NK-92 treated with Interleukin-12 subunit alpha and Interleukin-12 subunit beta, amount 100 ng/mL, for 24 hours (cell line): ENCODE measurements at regions not wholly inside any gene's neighbourhood (a gene's known extent, or its start where the extent isn't known, plus 50 kb on each side); places are given as distances from the start of the nearest gene placed in this dataset.

Experiments
- DNase-seq: peaks from one replicate; lab custom pipeline; 2025; lab: John Stamatoyannopoulos, UW

DNA sequence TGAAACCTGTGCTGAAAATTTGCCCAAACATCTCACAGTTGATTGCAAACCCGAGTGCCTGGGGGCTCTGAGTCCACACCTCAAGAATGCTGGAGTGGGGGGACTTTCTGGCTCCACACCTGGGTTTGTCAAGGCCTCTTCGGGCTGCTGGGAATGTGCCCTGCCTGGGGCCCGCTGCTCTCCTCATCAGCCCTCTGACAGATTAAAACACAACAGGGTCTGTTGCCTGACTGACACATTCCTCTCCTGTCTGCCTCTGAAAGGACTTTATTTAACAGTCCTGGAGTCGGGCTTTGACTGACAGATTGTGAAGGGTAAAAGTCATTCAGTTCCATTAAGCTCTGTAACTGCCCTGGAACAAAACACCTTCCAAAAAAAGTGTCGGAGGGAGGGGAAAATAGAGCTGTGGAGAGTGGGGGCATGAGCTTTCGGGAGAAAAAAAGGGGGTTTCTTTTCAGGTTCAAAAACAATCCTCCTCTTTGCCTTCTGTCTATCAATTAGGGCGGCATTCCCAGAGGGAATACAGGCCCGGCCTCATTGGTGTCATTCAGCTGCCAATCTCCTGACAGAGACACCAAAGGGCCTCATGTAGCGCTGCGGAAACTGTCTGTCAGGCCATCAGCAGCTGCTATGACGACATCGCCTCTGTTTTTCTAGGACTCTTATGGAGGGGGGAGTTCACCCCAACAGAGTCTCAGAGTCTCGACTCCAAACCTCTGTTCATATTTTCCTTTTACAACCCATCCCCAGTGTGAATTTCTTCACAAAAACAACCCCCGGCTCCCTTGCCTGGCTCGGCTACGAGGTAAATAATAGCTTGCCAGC is 398.8 kb upstream of the NFE2L3 start:
- no peak for DNase-seq

DNA sequence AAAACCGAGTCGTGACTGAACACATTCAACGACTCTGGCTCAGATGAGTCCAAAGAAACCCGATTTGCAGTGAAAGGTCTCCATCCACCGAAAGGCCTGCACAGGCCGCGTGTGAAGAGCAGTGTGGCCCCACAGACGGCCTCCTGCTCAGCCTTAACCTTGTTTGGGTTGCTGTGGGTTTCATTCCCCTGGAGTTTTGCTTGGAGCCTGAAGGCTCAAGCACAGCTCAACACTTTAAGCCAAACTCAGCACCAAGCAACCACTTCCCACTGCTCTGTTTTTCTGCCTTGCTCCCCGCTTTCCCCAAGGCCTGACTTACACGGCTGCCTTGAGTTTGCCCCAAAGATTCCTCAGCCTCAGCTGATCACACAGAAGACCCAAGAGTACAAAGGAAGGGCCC is 398.2 kb upstream of the NFE2L3 start:
- no peak for DNase-seq

DNA sequence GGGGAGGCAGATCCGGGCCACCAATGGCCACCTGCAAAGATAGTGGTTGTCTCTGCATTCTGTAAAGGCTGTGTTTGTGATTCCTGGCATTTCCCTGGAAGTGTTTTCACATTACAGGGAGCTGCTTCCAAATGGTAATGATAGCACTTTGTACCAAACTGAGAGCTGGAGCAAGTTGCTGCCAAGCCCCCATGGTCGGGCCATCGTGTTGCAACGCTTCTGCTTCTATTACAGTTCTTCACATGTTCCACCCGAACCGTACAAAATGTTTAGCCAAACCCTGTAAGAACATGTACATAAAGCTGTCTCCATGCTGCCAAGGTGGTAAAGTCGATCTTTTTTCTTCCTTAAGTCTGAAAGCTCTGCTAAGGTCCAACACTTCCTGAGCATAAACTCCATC is 397.7 kb upstream of the NFE2L3 start:
- no peak for DNase-seq

DNA sequence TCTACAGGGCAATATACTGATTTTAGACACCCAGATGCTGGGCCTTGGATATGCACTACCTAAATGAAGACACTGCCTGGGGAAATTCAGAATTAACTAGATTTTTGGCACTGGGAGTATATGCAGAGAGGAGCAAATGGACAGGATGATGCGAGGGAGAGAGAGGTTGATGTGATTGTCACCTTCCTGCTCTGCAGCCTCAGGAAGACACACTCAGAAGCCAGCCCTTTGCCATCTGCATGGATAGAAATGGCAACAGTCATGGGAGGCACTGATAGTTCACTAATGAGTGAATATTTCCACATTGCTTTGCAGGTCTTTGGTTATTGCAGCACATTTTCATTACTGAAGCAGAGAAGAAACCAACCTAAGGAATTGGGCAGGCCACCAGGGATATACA is 397.2 kb upstream of the NFE2L3 start:
- no peak for DNase-seq

DNA sequence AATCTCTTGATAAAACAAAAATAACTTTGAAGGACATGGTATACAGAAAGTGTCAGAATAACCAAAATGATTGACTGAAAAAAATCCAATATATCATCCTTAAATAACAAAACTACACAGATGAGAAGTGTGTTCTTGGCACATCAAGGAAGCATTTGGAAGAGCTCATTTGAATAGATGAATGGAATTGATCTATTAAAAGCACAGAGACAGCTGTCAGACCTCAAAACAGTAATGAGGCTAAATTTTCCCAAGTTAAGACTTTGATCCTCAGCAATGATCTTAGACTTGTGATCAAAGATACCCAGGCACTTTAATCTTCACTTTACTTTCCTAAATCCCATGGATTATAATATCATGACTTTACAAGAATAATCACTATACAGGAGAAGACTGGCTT is 395.4 kb upstream of the NFE2L3 start:
- DNase-seq, result no peak

DNA sequence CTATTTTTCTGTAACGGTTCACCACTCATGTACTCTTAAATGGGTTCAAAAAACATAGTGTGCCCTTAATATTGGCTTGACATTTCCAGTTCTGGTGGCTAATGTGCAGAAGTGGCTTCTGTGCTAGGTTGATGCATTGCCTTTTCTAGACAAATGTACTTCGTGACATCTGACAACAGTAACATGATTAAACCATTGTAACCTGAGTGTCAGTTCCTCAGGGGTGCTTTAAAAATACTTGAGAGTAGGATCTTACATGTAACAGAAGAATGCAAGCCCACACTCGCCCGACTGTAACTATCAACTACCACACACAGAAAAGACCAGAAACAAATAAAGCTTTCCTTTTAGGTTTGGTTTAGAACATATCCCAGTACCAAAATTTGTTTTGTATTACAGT is 393.4 kb upstream of the NFE2L3 start:
- DNase-seq, result no peak

DNA sequence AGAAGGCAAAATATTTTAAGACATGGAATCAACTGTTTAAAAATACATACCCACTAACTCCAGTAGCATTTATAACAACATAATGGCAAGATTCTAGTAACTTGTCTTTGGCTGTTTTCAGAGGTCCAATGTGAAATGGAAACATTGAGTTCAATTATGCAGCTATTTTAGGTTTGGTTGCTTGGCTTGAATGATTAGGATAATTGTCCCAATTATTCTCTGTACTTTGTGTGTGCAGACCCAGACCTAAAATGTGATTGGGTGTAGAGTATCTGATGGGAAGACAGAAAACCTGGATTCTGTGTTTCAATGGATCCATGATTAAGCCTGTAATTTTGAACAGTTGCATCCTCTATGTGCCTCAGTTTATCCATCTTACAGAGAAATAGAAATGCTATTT is 392.7 kb upstream of the NFE2L3 start:
- no peak for DNase-seq

DNA sequence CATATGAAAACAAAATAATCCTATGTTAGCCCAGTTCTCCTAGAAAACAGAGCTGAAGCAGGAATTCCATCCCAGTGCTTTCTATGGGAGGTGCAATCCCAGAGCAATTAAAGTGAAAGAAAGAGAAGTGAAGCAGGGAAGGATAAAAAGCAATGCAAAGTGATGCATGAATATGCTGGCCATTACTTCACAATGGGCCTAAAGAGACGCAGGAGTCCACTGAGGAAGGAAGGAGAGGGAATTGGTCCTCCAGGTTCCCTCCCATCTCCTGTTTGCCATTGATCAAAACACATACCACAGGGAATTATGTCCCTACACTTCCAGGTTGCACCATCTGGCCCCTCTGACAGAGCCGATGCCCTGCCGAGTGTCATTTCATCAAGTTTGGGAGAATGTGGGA is 392.2 kb upstream of the NFE2L3 start:
- no peak for DNase-seq

DNA sequence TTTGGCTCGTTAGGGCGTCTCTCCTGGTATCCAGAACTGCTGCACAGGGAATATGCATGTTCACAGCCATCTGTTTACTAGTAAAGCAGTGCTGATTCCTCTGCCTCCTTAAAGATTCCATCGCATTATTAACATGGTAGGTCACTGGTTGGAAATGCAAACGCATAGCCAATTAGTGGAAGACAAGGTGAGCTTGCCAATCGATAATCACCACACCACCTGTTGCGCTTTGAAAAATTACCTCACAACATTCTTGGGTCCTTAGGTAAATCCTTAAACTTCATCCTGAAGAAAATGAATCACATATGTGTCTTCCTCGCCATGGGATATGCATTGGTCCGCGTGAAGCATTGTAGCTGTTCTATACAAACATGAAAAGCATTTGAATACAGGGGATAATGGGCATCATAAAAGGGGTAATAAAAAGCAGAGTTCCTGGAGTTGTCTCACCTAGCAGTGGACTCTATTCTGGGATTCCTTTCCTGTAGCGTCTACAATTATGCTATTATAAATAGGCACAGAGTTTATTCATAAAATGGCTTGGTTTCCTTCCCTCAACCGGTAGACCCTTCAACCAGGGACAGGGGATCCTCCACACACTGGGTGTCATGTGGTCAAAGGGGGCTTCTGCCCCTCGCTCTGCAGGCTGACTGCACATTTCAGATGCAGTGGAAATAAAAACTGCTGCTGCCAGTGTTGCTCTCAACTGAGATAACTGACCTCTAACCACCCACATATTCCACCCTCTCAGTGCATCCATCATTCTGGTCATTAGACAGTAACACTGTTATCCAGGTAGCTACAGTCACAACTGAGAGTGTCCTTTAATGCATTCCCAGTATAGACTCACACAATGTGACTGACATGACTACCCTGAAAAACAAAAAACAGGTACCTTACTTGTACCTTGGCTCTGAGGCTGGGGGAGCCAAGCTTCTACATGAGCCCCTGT is 389.2 kb upstream of the NFE2L3 start:
- no peak for DNase-seq

DNA sequence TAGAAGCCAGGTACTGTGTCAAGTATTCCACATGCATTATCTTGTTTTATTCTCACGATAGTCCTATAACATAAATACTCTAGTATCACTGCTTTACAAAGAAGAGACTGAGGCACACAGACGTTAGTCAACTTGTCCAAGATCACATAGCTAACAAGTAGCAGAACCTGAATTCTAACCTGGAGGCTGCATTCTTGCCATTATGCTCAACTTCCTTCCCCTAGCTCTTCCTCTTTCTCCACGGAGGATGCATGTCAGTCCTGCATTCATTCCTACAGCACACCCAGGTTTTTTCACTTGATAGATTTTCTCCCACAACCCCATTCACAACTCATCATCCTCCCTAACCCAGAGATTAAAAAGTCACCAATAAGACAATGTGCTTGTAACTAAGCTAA is 388.5 kb upstream of the NFE2L3 start:
- no peak for DNase-seq

DNA sequence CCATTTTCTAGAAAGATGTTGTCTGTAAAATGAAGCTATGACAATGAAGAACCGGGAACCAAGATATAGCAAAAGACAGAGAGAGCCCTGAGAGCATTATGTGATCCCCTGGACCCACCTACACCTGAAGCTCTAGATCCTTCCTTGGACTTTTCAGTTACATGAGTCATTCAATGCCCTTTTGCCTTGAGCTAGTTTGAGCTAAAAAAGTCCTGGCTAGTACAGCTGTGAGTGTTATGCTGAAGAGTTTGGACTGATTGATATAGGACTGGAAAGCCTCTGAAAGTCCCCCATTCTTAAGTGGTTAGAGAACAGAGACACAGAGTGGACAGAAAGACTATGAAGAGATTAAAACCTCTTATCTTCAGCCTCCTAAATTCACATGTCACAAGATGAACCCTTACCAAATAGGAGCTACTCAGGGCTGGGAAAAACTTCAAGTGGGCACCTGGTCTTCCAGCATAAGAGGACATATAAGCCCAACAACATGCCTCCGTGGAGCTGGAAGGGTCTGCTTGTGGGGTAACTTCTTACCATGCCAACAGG is 386.8 kb upstream of the NFE2L3 start:
- no peak for DNase-seq

DNA sequence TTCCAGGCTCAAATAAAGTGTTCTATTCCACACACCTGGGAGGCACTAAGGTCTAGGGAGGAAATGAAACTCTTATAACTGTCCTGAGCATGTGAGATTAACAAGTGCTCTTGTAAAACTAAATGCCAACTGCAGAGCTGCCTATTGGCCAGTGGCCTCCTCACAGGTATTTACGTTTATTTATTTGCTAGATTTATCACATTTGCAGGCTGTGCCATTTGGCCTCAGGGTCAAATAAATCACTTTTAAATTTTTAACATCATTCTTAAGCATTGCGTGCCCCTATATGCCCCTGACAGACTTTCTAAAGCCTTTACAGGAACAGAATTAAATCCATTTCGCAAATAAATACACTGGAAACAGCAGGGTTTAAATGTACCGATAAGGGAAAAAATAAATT is 381.8 kb upstream of the NFE2L3 start:
- no peak for DNase-seq

DNA sequence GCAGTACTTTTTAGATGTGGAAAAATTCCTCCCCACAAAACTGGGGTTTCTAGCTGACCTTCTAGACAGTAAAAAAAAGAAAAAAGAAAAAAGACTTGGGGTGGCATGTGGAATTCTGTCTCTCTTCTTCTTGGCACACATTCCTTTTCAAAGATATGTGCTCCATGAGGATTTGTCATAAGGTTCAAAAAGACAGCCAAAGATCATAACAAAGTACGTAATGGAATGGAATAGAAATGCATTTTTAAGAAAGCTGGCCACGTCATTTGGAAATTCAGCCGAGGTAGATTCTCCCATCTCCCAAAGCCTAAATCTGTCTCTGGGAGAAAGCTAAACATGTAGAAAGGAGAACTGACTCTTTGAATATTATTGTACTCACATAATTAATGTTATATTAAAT is 381.3 kb upstream of the NFE2L3 start:
- DNase-seq, result no peak

DNA sequence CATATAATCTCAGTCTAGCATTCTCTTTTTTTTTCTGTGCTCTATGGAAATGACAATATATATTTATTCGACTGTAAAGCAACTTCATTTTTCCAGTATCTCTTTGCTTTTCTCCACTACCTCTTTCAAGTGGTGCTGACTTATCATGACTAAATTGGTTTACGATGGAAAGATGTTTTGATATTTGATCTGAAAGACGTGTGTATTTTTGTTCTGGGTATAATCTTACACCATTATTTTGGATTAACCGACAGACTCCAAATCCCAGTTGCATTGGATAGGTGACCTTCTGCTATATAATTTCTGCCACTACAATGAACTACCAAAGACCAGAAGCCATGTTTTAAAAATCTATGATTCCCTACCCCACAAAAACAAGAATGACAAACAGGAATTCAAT is 380.5 kb upstream of the NFE2L3 start:
- no peak for DNase-seq

DNA sequence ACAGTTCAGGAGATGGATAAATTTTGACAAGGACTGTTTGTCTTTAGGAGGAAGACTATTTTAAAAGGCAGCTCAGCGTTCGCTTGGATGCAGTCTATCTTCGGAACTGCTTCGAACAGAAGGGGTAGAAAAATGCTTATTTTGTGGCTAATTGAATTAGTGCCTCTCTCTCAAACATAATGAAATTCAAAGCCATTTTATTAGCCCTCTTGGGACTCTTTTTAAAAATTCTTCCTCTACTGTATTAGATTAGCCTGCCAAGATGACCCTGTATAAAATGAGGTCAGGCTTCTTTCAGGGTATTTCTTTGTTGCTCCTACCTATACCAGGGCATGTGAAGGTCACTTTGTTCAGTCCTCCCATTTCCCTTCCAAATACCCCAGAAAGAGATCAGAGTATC is 379.2 kb upstream of the NFE2L3 start:
- DNase-seq, result no peak

DNA sequence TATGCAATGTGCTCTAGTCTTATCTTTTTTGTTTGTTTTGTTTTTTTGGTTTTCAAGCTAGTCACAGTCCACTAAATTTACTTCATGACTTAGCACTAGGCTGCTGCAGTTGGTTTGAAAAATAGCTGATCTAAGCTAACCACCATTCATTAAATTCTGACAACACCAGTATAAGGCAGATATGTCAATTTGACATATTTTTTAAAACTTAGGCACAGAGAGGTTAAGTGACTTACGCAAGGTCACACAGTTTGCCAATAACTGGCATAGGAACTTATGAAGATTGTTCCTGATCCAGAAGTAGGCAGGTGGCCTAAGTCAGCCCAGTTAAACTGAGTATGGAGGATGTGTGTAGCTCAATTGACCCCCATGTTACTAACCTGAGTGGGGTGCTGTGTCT is 377.3 kb upstream of the NFE2L3 start:
- DNase-seq, result no peak

DNA sequence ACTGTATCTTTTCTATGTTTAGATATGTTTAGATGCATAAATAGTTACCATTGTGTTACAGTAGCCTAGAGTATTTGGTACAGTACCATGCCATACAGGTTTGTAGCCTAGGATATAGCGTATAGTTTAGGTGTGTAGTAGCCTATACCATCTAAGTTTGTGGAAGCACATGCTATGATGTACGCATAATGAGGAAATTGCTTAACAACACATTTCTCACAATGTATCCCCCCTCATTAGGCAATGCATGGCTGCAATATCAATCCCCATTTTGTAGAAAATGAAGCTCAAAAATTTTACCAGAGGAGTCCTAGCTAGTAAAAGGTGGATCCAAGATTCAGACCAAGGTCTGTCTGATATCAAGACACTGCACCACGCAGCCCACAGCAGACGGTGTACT is 376.4 kb upstream of the NFE2L3 start:
- no peak for DNase-seq

DNA sequence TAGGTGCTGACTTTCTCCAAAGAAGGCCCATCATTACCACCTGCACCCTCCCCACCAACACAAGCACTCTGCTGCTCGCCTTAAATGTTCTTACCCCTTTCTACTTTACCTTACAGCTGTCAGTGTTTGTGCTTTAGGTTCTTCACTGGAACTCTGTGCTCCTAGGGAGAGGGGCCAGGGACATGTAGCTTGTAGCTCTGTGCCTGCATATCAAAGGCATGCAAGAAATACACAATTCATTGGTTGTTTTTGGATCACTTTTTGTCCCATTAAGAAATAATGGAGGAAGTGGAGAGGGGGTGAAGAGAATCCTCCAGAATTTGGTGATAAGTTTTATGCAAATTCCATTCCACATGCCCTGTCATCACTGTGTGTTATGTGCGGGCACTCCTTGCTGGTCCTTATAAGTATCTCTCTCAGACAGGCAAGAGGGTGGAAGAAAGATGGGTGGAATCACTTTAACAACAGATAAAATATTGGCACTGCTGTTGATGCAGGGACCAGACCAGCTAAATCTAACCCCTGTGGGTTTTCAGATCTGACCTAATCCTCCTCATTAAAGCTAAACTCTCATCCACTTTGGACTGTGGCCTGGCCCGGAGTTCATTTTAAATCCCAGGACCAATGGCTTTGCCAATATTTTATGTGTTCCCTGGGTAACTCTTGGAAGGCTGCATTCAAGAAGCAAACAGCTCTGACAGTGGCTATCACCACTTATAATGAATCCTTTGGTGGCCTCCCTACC is 375.8 kb upstream of the NFE2L3 start:
- DNase-seq, result no peak

DNA sequence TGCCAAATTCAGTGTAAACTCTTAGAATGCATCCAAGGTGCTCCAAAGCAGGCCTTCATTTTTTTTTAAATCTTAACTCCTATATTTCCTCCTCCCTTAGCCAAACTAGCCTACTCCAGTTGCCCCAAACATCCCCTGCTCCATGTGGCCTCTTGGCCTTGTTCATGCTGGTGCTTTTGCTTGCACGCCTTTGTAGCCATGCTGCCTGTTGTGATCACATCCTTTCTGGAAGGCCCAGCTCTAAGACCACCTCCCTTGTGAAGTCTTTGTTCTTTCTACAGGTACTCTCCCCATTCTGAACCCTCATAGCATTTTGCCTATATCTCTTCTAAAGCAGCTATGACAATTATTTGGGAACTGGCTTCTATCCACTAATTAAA is 375.3 kb upstream of the NFE2L3 start:
- DNase-seq, result no peak

DNA sequence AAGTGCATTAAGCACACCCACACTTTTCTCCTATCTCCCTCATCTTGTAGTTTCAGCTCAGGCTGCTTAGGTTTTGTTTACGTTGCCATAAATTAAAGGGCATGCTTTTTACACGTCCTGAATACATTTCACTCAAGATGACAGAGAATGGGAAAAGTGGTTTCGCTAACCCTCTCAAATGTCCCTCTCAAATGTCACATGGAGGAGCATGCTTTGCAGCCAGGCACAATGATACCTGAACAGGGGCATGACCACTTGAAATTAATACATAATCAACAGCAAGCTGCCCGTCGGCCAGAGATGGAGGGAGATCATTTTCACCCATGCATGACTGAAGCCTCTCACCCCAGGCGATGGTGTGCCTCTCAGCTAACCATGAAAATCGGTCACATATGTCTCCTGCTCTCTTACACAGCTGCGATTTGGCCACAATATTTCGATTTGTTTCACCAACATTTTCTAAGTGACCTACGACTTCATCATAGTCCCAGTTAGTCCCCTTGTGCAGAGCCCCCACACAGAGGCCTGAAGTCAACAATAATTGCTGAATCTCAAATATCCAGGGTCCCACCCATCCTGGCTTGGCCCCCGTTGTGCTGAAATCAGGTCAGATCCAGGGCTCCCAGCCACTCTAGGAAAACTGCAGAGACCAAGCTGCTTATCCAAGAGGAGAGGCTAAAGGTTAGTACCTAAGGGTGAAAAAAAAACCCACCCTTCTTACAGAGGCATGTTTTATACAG is 373.9 kb upstream of the NFE2L3 start:
- DNase-seq, result no peak

DNA sequence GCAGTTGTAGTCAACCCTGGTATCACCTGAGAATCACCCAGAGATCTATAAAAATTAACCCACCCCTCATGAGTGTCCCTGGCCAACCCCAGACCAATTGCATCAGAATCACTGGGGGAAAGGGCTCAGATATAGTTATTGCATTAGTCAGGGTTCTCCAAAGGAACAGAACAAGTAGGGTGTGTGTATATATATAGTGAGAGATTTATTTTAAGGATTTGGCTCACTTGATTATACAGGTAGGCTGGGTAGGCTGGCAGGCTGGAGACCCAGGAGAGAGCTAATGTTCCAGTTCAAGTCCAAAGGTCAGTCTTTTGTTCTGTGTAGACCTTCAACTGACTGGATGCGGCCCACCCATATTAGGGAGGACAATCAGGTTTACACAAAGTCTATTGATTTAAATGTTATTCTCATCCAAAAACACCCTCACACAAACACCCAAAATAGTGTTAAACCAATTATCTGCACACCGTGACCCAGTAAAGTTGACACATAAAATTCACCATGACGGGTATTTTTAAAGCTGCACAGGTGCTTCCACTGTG is 372.9 kb upstream of the NFE2L3 start:
- DNase-seq, result no peak
